HepG2 (cell line): ENCODE measurements at regions not wholly inside any gene's neighbourhood (a gene's known extent, or its start where the extent isn't known, plus 50 kb on each side); places are given as distances from the start of the nearest gene placed in this dataset.
A peak's percentile ranks its signal among the peaks of the same experiment; 100 is the strongest.

Source experiments
- ATAC-seq: fragments of 200-7000 bp; cut with Tn5 transposase; 3 replicates; pipeline ENCODE4 v1.9.1; 2020; ENCODE audit warnings: mild to moderate bottlenecking, moderate library complexity
- BruUV-seq: library from RNA; stranded (reverse); fragments of 400-500 nt; replicated peaks from 2 replicates; lab custom pipeline; 2021; lab: Mats Ljungman, UMichigan
- CTCF ChIA-PET: fragments of 300-600 bp; formaldehyde crosslinking; extraction: SDS; loops from one replicate; lab custom pipeline; 2021; ENCODE audit warnings: low total read pairs, inconsistent platforms, low intra/inter-chr PET ratio; lab: Yijun Ruan, JAX
- POLR2A ChIA-PET: fragments of 350-600 bp; sonication (Branson Sonifier 250); formaldehyde crosslinking; loops from one replicate; lab custom pipeline; 2020; ENCODE audit warnings: antibody characterized with exemption, inconsistent platforms; lab: Yijun Ruan, JAX
- DNase-seq: peaks from one replicate; pipeline ENCODE4 v3.0.0-alpha.2; 2015; ENCODE audit warnings: low spot score
- FAIRE-seq: peaks from 3 replicates; lab custom pipeline; 2011; peaks lifted over from hg19 to GRCh38; lab: Jason Lieb, UNC
- H2AFZ ChIP-seq: one replicate; pipeline ENCODE4 v1.6.1; 2011; ENCODE audit warnings: low read length, inconsistent platforms
- H3K27ac ChIP-seq: fragments of 300-600 bp; 3 replicates; pipeline ENCODE4 v1.8.0; 2011; ENCODE audit warnings: mixed run types, mild to moderate bottlenecking, mixed read lengths, low read length, inconsistent platforms; ENCODE audit not compliant: insufficient read depth; ENCODE audit errors: extremely low read length
- H3K27me3 ChIP-seq, 2 experiments: fragments of 200-600 bp in 1 of 2; 2 replicates in 1 of 2; 3 replicates in 1 of 2; pipeline versions ENCODE4 v1.6.0 to v1.8.0; 2011; ENCODE audit warnings: low read length in 2 of 2, mild to moderate bottlenecking in 2 of 2, moderate library complexity in 2 of 2, inconsistent platforms in 1 of 2; ENCODE audit not compliant: insufficient read depth in 2 of 2, control insufficient read depth in 1 of 2
- H3K36me3 ChIP-seq, 2 experiments: fragments of 200-600 bp in 1 of 2; replicated peaks in 1 of 2; 2 replicates in 1 of 2; 3 replicates in 1 of 2; pipeline versions ENCODE4 v1.5.1 to v1.8.0; 2011; ENCODE audit warnings: low read length in 2 of 2, inconsistent platforms in 1 of 2; ENCODE audit not compliant: insufficient read depth in 2 of 2, control insufficient read depth in 1 of 2
- H3K4me1 ChIP-seq: 2 replicates; pipeline ENCODE4 v1.5.1; 2012; ENCODE audit warnings: low read length, inconsistent platforms; ENCODE audit not compliant: insufficient read depth
- H3K4me2 ChIP-seq: 2 replicates; pipeline ENCODE4 v1.6.0; 2011; ENCODE audit warnings: low read depth, low read length, inconsistent platforms
- H3K4me3 ChIP-seq, 3 experiments: fragments of 200-600 bp in 1 of 3; sonication (generic), shearing (Covaris generic) in 1 of 3; replicated peaks in 1 of 3; 2 replicates each; pipeline ENCODE4 v1.5.1; 2011 to 2016; ENCODE audit warnings: low read length in 3 of 3, inconsistent platforms in 2 of 3, low read depth in 2 of 3, mild to moderate bottlenecking in 2 of 3, control low read depth in 1 of 3, mixed read lengths in 1 of 3; ENCODE audit not compliant: insufficient read depth in 1 of 3
- H3K79me2 ChIP-seq: one replicate; pipeline ENCODE4 v1.6.1; 2011; ENCODE audit warnings: low read length, inconsistent platforms; ENCODE audit not compliant: insufficient read depth
- H3K9ac ChIP-seq: 2 replicates; pipeline ENCODE4 v1.6.0; 2011; ENCODE audit warnings: mild to moderate bottlenecking, low read depth, low read length, inconsistent platforms; ENCODE audit not compliant: insufficient read depth
- H3K9me3 ChIP-seq: 2 replicates; pipeline ENCODE4 v1.5.1; 2012; ENCODE audit warnings: mild to moderate bottlenecking, low read length
- H4K20me1 ChIP-seq: 2 replicates; pipeline ENCODE4 v1.6.0; 2011; ENCODE audit warnings: inconsistent platforms, mild to moderate bottlenecking, low read length, moderate library complexity; ENCODE audit not compliant: insufficient read depth
- E2F2 ChIP-seq: sonication (generic); formaldehyde crosslinking; IDR thresholded peaks from 2 replicates; pipeline ENCODE4 v1.4.0; 2020; ENCODE audit warnings: missing genetic modification reagents, borderline replicate concordance
- JUN ChIP-seq: sonication (generic); formaldehyde crosslinking; IDR thresholded peaks from 2 replicates; pipeline ENCODE4 v1.4.0; 2020; ENCODE audit warnings: mild to moderate bottlenecking, missing genetic modification reagents
- NRL ChIP-seq: sonication (generic); formaldehyde crosslinking; IDR thresholded peaks from 2 replicates; pipeline ENCODE4 v1.5.0; 2020; ENCODE audit warnings: missing genetic modification reagents, mild to moderate bottlenecking, moderate library complexity, borderline replicate concordance
- RARA ChIP-seq: IDR thresholded peaks from 2 replicates; pipeline ENCODE4 v1.6.1; 2016; ENCODE audit warnings: missing genetic modification reagents, missing compliant biosample characterization
- ZBTB14 ChIP-seq: sonication (generic); formaldehyde crosslinking; IDR thresholded peaks from 2 replicates; pipeline ENCODE4 v1.4.0; 2020; ENCODE audit warnings: missing genetic modification reagents
- ZFP37 ChIP-seq: sonication (generic); formaldehyde crosslinking; IDR thresholded peaks from 2 replicates; pipeline ENCODE4 v1.4.0; 2020; ENCODE audit warnings: missing genetic modification reagents, borderline replicate concordance
- ZNF121 ChIP-seq: sonication (generic); formaldehyde crosslinking; IDR thresholded peaks from 2 replicates; pipeline ENCODE4 v1.5.0; 2020; ENCODE audit warnings: mild to moderate bottlenecking, missing genetic modification reagents
- ZNF414 ChIP-seq: sonication (generic); formaldehyde crosslinking; IDR thresholded peaks from 2 replicates; pipeline ENCODE4 v1.5.0; 2020; ENCODE audit warnings: missing genetic modification reagents
- ZNF574 ChIP-seq: sonication (generic); formaldehyde crosslinking; IDR thresholded peaks from 2 replicates; pipeline ENCODE4 v1.4.0; 2020; ENCODE audit warnings: missing genetic modification reagents
- ZNF850 ChIP-seq: sonication (generic); formaldehyde crosslinking; conservative IDR thresholded peaks from 2 replicates; pipeline ENCODE4 v1.9.0; 2021; ENCODE audit warnings: mild to moderate bottlenecking, missing genetic modification reagents
- WGBS: methylation state at CpG from one replicate; pipeline ENCODE4 v1.1.6; 2017; ENCODE audit warnings: low lambda C conversion rate; 5-methylcytosine and 5-hydroxymethylcytosine counted together
- in situ Hi-C: cut with HindIII; loops from 2 replicates; pipeline ENCODE4 v1.10.0; 2017; ENCODE audit warnings: low pct_unique_long_range_greater_than_20kb; ENCODE audit not compliant: extremely low pct_ligation_motif_present
- intact Hi-C: fragments of 100-400 bp; cut with micrococcal nuclease; formaldehyde crosslinking; loops from one replicate; pipeline ENCODE4 v1.10.0; 2022; ENCODE audit not compliant: unreplicated experiment

GRCh38 chr1:21369905-21370304 lies 70.0 kb upstream of the NBPF3 start:
- no peak overlapping the region for H3K4me2 ChIP-seq
- intact Hi-C loops = no loop called here
- FAIRE-seq = no peak
- 47% methylated on average over 4 of the region's 4 CpGs for WGBS
- TF ChIP-seq JUN (CRISPR knock-in tag) = no peak
- peak; percentile 79 for TF ChIP-seq ZNF121 (CRISPR knock-in tag)
- no peak for TF ChIP-seq ZNF850
- TF ChIP-seq E2F2 (CRISPR knock-in tag) = no peak
- H3K9ac ChIP-seq = no peak overlapping the region
- peaks cover 14% of the 10 kb centered on the region for H3K4me1 ChIP-seq
- in situ Hi-C loops = loop anchor here (5.0 to 10.0 kb wide), 5 partner anchors 63 to 205 kb away; no protein-coding TSS in a partner anchor
- ChIA-PET CTCF (interaction anchor here (1.1 to 2.7 kb wide), 6 partner anchors 115 to 226 kb away, joined by 3 to 53 read pairs (median 5); no protein-coding TSS in a partner anchor), POLR2A (interaction anchor here (0.8 kb wide), 2 partner anchors 115 to 118 kb away, joined by 3 to 4 read pairs; no protein-coding TSS in a partner anchor)
- no peaks in the 10 kb centered on the region for H3K36me3 ChIP-seq
- BruUV-seq = no TSS peak
- no peak overlapping the region for H2AFZ ChIP-seq
- H3K27me3 ChIP-seq = no peaks in the 10 kb centered on the region
- H3K4me3 ChIP-seq = no peak overlapping the region
- no peaks in the 10 kb centered on the region for H3K79me2 ChIP-seq
- no peaks in the 10 kb centered on the region for H3K9me3 ChIP-seq
- no peak for DNase-seq
- no peak for ATAC-seq
- H4K20me1 ChIP-seq = no peaks in the 10 kb centered on the region
- no peak overlapping the region for H3K27ac ChIP-seq

GRCh38 chr1:21368515-21369289 lies 71.2 kb upstream of the NBPF3 start:
- in situ Hi-C loops (loop anchor here (5.0 kb wide), 3 partner anchors 61 to 136 kb away; no protein-coding TSS in a partner anchor), intact Hi-C loops (loop anchor here (1.0 kb wide), 3 partner anchors 66 to 136 kb away; no protein-coding TSS in a partner anchor)
- WGBS = 20% methylated on average over 9 of the region's 9 CpGs
- H3K27me3 ChIP-seq = no peaks in the 10 kb centered on the region
- no peak overlapping the region for H3K4me2 ChIP-seq
- ChIA-PET CTCF (interaction anchor here (0.7 to 2.7 kb wide), 9 partner anchors 34 to 206 kb away, joined by 3 to 53 read pairs (median 5); no protein-coding TSS in a partner anchor), POLR2A (interaction anchor here (0.7 to 1.1 kb wide), 3 partner anchors 99 to 135 kb away, joined by 3 to 8 read pairs (median 5); no protein-coding TSS in a partner anchor)
- H3K4me3 ChIP-seq = no peak overlapping the region
- no peaks in the 10 kb centered on the region for H3K36me3 ChIP-seq
- H3K4me1 ChIP-seq = peaks cover 14% of the 10 kb centered on the region
- H3K9me3 ChIP-seq = no peaks in the 10 kb centered on the region
- H3K27ac ChIP-seq = no peak overlapping the region
- BruUV-seq = no TSS peak
- H3K79me2 ChIP-seq = no peaks in the 10 kb centered on the region
- ATAC-seq = peak; percentile 91
- DNase-seq = peak; percentile 66
- no peaks in the 10 kb centered on the region for H4K20me1 ChIP-seq
- peak; percentile 83 for FAIRE-seq
- no peak overlapping the region for H3K9ac ChIP-seq
- no peak overlapping the region for H2AFZ ChIP-seq
- no peak for TF ChIP-seq ZNF574
- TF ChIP-seq ZNF414 = no peak
- no peak for TF ChIP-seq ZBTB14
- TF ChIP-seq RARA (CRISPR knock-in tag) = peak; percentile 31; the same call in 1 of the 2 replicates
- TF ChIP-seq ZFP37 = no peak
- TF ChIP-seq NRL = no peak
